ENCODE measurements at regions not wholly inside any gene's neighbourhood (a gene's known extent, or its start where the extent isn't known, plus 50 kb on each side); places are given as distances from the start of the nearest gene placed in this dataset.

DNA sequence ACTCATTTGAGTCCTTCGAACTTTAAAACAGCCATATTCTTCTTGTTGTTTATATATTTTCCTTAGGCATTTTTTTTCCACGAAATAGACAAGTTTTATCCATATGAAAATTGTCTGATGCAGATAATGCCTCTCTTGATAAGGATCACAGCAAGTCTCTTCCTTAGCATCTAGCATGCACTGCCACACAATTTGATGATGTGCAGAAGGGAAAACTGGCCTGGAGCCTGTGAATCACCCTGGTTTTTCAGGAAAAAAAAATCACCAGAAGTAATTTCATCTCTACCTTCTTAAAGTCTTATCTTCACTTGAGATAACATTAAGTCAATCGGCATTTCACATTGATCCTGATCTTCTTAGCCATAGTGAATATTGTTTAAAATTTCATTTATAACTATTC is 199.8 kb downstream of the TENT5A start:
- TF ChIP-seq GATA2 (IDR thresholded peaks at IDR 0.05; ENCODE audit: low read depth, low read length) (peak; percentile 90), GATA3 (IDR thresholded peaks at IDR 0.05; ENCODE audit: low read depth, low read length) (peak; percentile 84)
